Mucosa of stomach (tissue), 1 donor: ENCODE measurements at regions not wholly inside any gene's neighbourhood (a gene's known extent, or its start where the extent isn't known, plus 50 kb on each side); places are given as distances from the start of the nearest gene placed in this dataset.
"Not testable (repeated sequence)": the region's sequence is repeated elsewhere in the genome, so short reads cannot be mapped to it uniquely, and the experiment has no call there.

Experiments
- H3K27me3 ChIP-seq: one replicate; pipeline ENCODE4 v1.7.0; 2013; ENCODE audit warnings: mild to moderate bottlenecking, low read length; ENCODE audit not compliant: control insufficient read depth, insufficient read depth
- H3K36me3 ChIP-seq: one replicate; pipeline ENCODE4 v1.7.0; 2013; ENCODE audit warnings: low read length; ENCODE audit not compliant: control insufficient read depth, insufficient read depth
- H3K4me1 ChIP-seq: one replicate; pipeline ENCODE4 v1.7.0; 2013; ENCODE audit warnings: mild to moderate bottlenecking, low read length; ENCODE audit not compliant: control insufficient read depth, insufficient read depth
- H3K4me3 ChIP-seq: one replicate; pipeline ENCODE4 v1.7.0; 2013; ENCODE audit warnings: low read length
- H3K9ac ChIP-seq: one replicate; pipeline ENCODE4 v1.7.0; 2013; ENCODE audit warnings: mild to moderate bottlenecking, low read length, moderate library complexity
- H3K9me3 ChIP-seq: one replicate; pipeline ENCODE4 v1.7.0; 2013; ENCODE audit warnings: mild to moderate bottlenecking, low read length, moderate library complexity; ENCODE audit not compliant: control insufficient read depth
- donor health status: Pancreatic carcinoma.

GRCh38 chr6:48564036-48564820, 453.2 kb upstream of the PTCHD4 start:
- Histone ChIP-seq H3K9ac (no peak overlapping the region), H3K27me3 (no peaks in the 10 kb centered on the region), H3K9me3 (no peaks in the 10 kb centered on the region), H3K4me3 (no peak overlapping the region), H3K4me1 (no peaks in the 10 kb centered on the region), H3K36me3 (no peaks in the 10 kb centered on the region)

- H3K9ac ChIP-seq, result no peak overlapping the region
- H3K4me3 ChIP-seq, result no peak overlapping the region
- H3K9me3 ChIP-seq, result no peaks in the 10 kb centered on the region
- no peaks in the 10 kb centered on the region for H3K27me3 ChIP-seq
- H3K4me1 ChIP-seq, result no peaks in the 10 kb centered on the region
- H3K36me3 ChIP-seq, result no peaks in the 10 kb centered on the region
These were observed 452.4 kb upstream of the PTCHD4 start for GRCh38 chr6:48563433-48563832.

- no peak overlapping the region for H3K4me3 ChIP-seq
- no peaks in the 10 kb centered on the region for H3K9me3 ChIP-seq
- H3K36me3 ChIP-seq, result no peaks in the 10 kb centered on the region
- no peaks in the 10 kb centered on the region for H3K4me1 ChIP-seq
- H3K27me3 ChIP-seq, result no peaks in the 10 kb centered on the region
- H3K9ac ChIP-seq, result no peak overlapping the region
These were observed 449.4 kb upstream of the PTCHD4 start for GRCh38 chr6:48560408-48560807.

GRCh38 chr6:48553467-48554189, 442.6 kb upstream of the PTCHD4 start:
- Histone ChIP-seq H3K4me3 (no peak overlapping the region), H3K9ac (no peak overlapping the region), H3K4me1 (no peaks in the 10 kb centered on the region), H3K27me3 (no peaks in the 10 kb centered on the region), H3K9me3 (no peaks in the 10 kb centered on the region), H3K36me3 (no peaks in the 10 kb centered on the region)

- Histone ChIP-seq H3K9me3 (no peaks in the 10 kb centered on the region), H3K4me3 (no peak overlapping the region), H3K36me3 (no peaks in the 10 kb centered on the region), H3K9ac (no peak overlapping the region), H3K4me1 (no peaks in the 10 kb centered on the region), H3K27me3 (no peaks in the 10 kb centered on the region)
These were observed 441.9 kb upstream of the PTCHD4 start for GRCh38 chr6:48552905-48553304.

GRCh38 chr6:48550603-48551002, 439.6 kb upstream of the PTCHD4 start:
- Histone ChIP-seq H3K4me1 (no peaks in the 10 kb centered on the region), H3K27me3 (no peaks in the 10 kb centered on the region), H3K36me3 (no peaks in the 10 kb centered on the region), H3K4me3 (no peak overlapping the region), H3K9me3 (no peaks in the 10 kb centered on the region), H3K9ac (no peak overlapping the region)

- Histone ChIP-seq H3K9ac (no peak overlapping the region), H3K4me1 (no peaks in the 10 kb centered on the region), H3K36me3 (no peaks in the 10 kb centered on the region), H3K9me3 (no peaks in the 10 kb centered on the region), H3K4me3 (no peak overlapping the region), H3K27me3 (no peaks in the 10 kb centered on the region)
These were observed 431.2 kb upstream of the PTCHD4 start for GRCh38 chr6:48542191-48542590.

GRCh38 chr6:48541649-48542048, 430.7 kb upstream of the PTCHD4 start:
- no peaks in the 10 kb centered on the region for H3K9me3 ChIP-seq
- no peaks in the 10 kb centered on the region for H3K36me3 ChIP-seq
- H3K4me3 ChIP-seq, result no peak overlapping the region
- no peak overlapping the region for H3K9ac ChIP-seq
- H3K4me1 ChIP-seq, result no peaks in the 10 kb centered on the region
- no peaks in the 10 kb centered on the region for H3K27me3 ChIP-seq

- H3K9ac ChIP-seq, result no peak overlapping the region
- no peaks in the 10 kb centered on the region for H3K36me3 ChIP-seq
- no peaks in the 10 kb centered on the region for H3K27me3 ChIP-seq
- no peaks in the 10 kb centered on the region for H3K9me3 ChIP-seq
- no peaks in the 10 kb centered on the region for H3K4me1 ChIP-seq
- no peak overlapping the region for H3K4me3 ChIP-seq
These were observed 424.6 kb upstream of the PTCHD4 start for GRCh38 chr6:48535582-48536009.

GRCh38 chr6:48530978-48531377, 420.0 kb upstream of the PTCHD4 start:
- H3K9ac ChIP-seq, H3K9me3 ChIP-seq, H3K4me1 ChIP-seq, H3K4me3 ChIP-seq, H3K36me3 ChIP-seq, H3K27me3 ChIP-seq: not testable (repeated sequence)

- H3K9me3 ChIP-seq, result no peaks in the 10 kb centered on the region
- no peaks in the 10 kb centered on the region for H3K4me1 ChIP-seq
- H3K4me3 ChIP-seq, result no peak overlapping the region
- no peaks in the 10 kb centered on the region for H3K27me3 ChIP-seq
- H3K36me3 ChIP-seq, result no peaks in the 10 kb centered on the region
- no peak overlapping the region for H3K9ac ChIP-seq
These were observed 414.9 kb upstream of the PTCHD4 start for GRCh38 chr6:48525849-48526248.

GRCh38 chr6:48520951-48521350, 410.0 kb upstream of the PTCHD4 start:
- no peaks in the 10 kb centered on the region for H3K27me3 ChIP-seq
- H3K9me3 ChIP-seq, result no peaks in the 10 kb centered on the region
- H3K36me3 ChIP-seq, result no peaks in the 10 kb centered on the region
- H3K4me1 ChIP-seq, result no peaks in the 10 kb centered on the region
- no peak overlapping the region for H3K4me3 ChIP-seq
- no peak overlapping the region for H3K9ac ChIP-seq
